ENCODE measurements at regions not wholly inside any gene's neighbourhood (a gene's known extent, or its start where the extent isn't known, plus 50 kb on each side); places are given as distances from the start of the nearest gene placed in this dataset.

DNA sequence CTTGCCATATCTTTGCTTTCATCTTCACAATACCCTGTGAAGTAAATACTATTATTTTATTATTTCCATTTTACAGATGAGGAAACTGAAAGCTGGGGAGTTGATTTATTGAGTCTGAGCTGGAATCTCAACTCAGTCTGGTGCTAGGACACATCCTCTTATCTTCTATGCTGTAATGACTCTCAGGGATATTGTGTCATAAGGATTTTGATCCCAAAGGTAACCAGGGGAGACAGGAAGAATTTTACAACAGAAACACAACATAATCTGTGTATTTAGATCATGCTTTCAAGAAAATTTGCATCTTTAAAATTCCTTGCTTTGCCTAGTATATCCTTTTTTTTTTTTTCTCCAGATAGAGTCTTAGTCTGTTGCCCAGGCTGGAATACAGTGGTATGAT, 123.3 kb upstream of the BTG1 start:
- FAIRE-seq (no peak), DNase-seq (ENCODE audit: insufficient read length) (no peak)
- TF ChIP-seq TAF1 (IDR thresholded peaks at IDR 0.05; ENCODE audit: borderline replicate concordance, low read depth, low read length) (no peak), POLR2AphosphoS5 (IDR thresholded peaks at IDR 0.05; ENCODE audit: low read depth, low read length) (no peak), POLR2A (IDR thresholded peaks at IDR 0.05; ENCODE audit: low read depth, low read length) (no peak)

DNA sequence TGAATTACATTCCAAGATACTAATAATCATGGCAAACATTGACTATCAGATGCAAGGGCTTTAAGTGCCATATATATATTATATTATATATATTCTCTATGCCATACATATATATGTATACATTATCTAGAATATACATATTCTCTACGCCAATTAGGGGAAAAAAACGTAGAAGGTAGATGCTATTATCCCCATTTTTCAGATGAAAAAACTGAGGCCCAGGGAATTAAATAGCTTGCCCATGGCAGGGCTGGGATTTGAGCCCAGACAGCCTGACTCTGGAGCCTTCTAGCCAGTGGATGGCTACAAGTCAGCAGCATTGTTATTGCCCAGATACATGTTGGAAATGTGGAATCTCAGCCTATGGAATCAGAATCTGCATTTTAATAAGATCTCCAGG, 116.0 kb upstream of the BTG1 start:
- FAIRE-seq (no peak), DNase-seq (ENCODE audit: insufficient read length) (no peak)
- TF ChIP-seq POLR2A (IDR thresholded peaks at IDR 0.05; ENCODE audit: low read depth, low read length) (no peak), TAF1 (IDR thresholded peaks at IDR 0.05; ENCODE audit: borderline replicate concordance, low read depth, low read length) (no peak), POLR2AphosphoS5 (IDR thresholded peaks at IDR 0.05; ENCODE audit: low read depth, low read length) (no peak)

- no peak for FAIRE-seq
- DNase-seq (ENCODE audit: insufficient read length): no peak
- no peak for TF ChIP-seq POLR2A (IDR thresholded peaks at IDR 0.05; ENCODE audit: low read depth, low read length)
- TF ChIP-seq POLR2AphosphoS5 (IDR thresholded peaks at IDR 0.05; ENCODE audit: low read depth, low read length): no peak
- no peak for TF ChIP-seq TAF1 (IDR thresholded peaks at IDR 0.05; ENCODE audit: borderline replicate concordance, low read depth, low read length)
Observed at GRCh38 chr12:92261071-92261470, 115.4 kb upstream of the BTG1 start.

- TF ChIP-seq TAF1 (IDR thresholded peaks at IDR 0.05; ENCODE audit: borderline replicate concordance, low read depth, low read length): no peak
- DNase-seq (ENCODE audit: insufficient read length) (no peak), FAIRE-seq (no peak)
Observed at GRCh38 chr12:92259696-92260251, 114.1 kb upstream of the BTG1 start.

- DNase-seq (ENCODE audit: insufficient read length) (no peak), FAIRE-seq (no peak)
- TF ChIP-seq POLR2A (IDR thresholded peaks at IDR 0.05; ENCODE audit: low read depth, low read length) (no peak), TAF1 (IDR thresholded peaks at IDR 0.05; ENCODE audit: borderline replicate concordance, low read depth, low read length) (no peak), POLR2AphosphoS5 (IDR thresholded peaks at IDR 0.05; ENCODE audit: low read depth, low read length) (no peak)
Observed at GRCh38 chr12:92259291-92259690, 113.6 kb upstream of the BTG1 start.

DNA sequence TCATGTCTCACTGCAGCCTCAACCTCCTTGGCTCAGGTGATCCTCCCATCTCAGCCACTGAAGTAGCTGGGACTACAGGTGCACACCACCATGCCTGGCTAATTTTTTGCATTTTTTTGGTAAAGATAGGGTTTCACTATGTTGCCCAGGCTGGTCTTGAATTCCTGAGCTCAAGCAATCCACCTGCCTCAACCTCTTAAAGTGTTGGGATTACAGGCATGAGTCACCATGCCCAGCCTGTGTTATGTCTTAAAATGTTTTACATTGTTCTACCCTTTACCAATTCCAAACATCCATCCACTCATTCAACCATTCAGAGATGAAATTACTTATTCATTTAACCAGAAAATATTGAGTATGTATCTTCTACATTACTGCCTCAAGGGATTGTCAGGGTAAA, 111.6 kb upstream of the BTG1 start:
- FAIRE-seq (no peak), DNase-seq (ENCODE audit: insufficient read length) (no peak)
- TF ChIP-seq POLR2A (IDR thresholded peaks at IDR 0.05; ENCODE audit: low read depth, low read length): no peak
- TF ChIP-seq POLR2AphosphoS5 (IDR thresholded peaks at IDR 0.05; ENCODE audit: low read depth, low read length): no peak
- no peak for TF ChIP-seq TAF1 (IDR thresholded peaks at IDR 0.05; ENCODE audit: borderline replicate concordance, low read depth, low read length)

- DNase-seq (ENCODE audit: insufficient read length) (no peak), FAIRE-seq (no peak)
- TF ChIP-seq POLR2A (IDR thresholded peaks at IDR 0.05; ENCODE audit: low read depth, low read length) (no peak), POLR2AphosphoS5 (IDR thresholded peaks at IDR 0.05; ENCODE audit: low read depth, low read length) (no peak), TAF1 (IDR thresholded peaks at IDR 0.05; ENCODE audit: borderline replicate concordance, low read depth, low read length) (no peak)
Observed at GRCh38 chr12:92255741-92256140, 110.1 kb upstream of the BTG1 start.

DNA sequence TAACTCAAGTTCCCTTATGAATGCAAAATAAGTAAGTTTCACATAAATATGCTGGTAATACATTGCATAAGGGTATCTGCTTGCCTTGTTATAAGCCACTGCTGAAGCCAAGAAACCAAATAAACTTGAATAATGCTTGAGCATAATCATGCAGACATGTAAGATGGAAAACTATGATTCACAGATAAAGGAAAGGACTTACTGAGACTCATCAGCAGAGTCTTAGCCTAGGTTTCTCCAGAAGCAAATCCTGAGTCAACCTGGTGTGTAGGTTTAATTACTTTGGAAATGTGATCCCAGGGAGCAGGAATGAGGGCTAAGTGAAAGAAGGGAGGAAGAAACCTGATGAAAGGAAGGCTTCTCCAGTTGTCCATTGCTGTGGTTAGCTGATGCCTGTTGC, 107.7 kb upstream of the BTG1 start:
- DNase-seq (ENCODE audit: insufficient read length): no peak
- FAIRE-seq: no peak
- TF ChIP-seq POLR2A (IDR thresholded peaks at IDR 0.05; ENCODE audit: low read depth, low read length) (no peak), POLR2AphosphoS5 (IDR thresholded peaks at IDR 0.05; ENCODE audit: low read depth, low read length) (no peak), TAF1 (IDR thresholded peaks at IDR 0.05; ENCODE audit: borderline replicate concordance, low read depth, low read length) (no peak)

DNA sequence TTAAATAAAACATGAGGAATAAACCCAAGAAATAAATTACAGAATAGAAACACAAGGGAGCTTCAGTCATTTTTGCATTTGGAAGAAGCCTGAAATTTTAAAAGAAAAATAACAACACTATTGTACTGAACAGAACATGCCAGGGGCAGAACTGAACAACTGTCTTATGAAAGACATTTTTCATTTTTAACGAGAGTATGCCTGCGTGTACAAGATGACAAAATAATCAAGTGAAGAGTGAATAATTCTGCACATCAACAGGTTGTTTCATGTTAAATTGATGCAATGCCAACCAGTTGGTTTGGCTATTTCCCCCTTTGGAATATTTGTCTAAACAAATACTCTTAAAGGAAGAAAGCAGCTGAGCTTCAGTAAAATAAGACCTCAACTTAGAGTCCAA, 103.3 kb upstream of the BTG1 start:
- TF ChIP-seq TAF1 (IDR thresholded peaks at IDR 0.05; ENCODE audit: borderline replicate concordance, low read depth, low read length) (no peak), POLR2AphosphoS5 (IDR thresholded peaks at IDR 0.05; ENCODE audit: low read depth, low read length) (no peak), POLR2A (IDR thresholded peaks at IDR 0.05; ENCODE audit: low read depth, low read length) (no peak)
- no peak for DNase-seq (ENCODE audit: insufficient read length)
- no peak for FAIRE-seq

GRCh38 chr12:92244036-92244435, 98.4 kb upstream of the BTG1 start:
- TF ChIP-seq POLR2AphosphoS5 (IDR thresholded peaks at IDR 0.05; ENCODE audit: low read depth, low read length) (no peak), TAF1 (IDR thresholded peaks at IDR 0.05; ENCODE audit: borderline replicate concordance, low read depth, low read length) (no peak), POLR2A (IDR thresholded peaks at IDR 0.05; ENCODE audit: low read depth, low read length) (no peak)
- no peak for FAIRE-seq
- DNase-seq (ENCODE audit: insufficient read length): no peak

- no peak for DNase-seq (ENCODE audit: insufficient read length)
- TF ChIP-seq POLR2A (IDR thresholded peaks at IDR 0.05; ENCODE audit: low read depth, low read length): no peak
- FAIRE-seq: no peak
Observed at GRCh38 chr12:92242907-92243306, 97.3 kb upstream of the BTG1 start.

GRCh38 chr12:92237762-92238523, 92.3 kb upstream of the BTG1 start:
- no peak for FAIRE-seq
- TF ChIP-seq POLR2A (IDR thresholded peaks at IDR 0.05; ENCODE audit: low read depth, low read length) (no peak), POLR2AphosphoS5 (IDR thresholded peaks at IDR 0.05; ENCODE audit: low read depth, low read length) (no peak), TAF1 (IDR thresholded peaks at IDR 0.05; ENCODE audit: borderline replicate concordance, low read depth, low read length) (no peak)
- no peak for DNase-seq (ENCODE audit: insufficient read length)
